HPDE6-E6E7 (cell line): ENCODE measurements at regions not wholly inside any gene's neighbourhood (a gene's known extent, or its start where the extent isn't known, plus 50 kb on each side); places are given as distances from the start of the nearest gene placed in this dataset.
"Not testable (repeated sequence)": the region's sequence is repeated elsewhere in the genome, so short reads cannot be mapped to it uniquely, and the experiment has no call there.

Source experiments
- DNase-seq: peaks from one replicate; pipeline ENCODE4 v3.0.0; 2011; ENCODE audit warnings: missing footprints; ENCODE audit errors: extremely low spot score

DNA sequence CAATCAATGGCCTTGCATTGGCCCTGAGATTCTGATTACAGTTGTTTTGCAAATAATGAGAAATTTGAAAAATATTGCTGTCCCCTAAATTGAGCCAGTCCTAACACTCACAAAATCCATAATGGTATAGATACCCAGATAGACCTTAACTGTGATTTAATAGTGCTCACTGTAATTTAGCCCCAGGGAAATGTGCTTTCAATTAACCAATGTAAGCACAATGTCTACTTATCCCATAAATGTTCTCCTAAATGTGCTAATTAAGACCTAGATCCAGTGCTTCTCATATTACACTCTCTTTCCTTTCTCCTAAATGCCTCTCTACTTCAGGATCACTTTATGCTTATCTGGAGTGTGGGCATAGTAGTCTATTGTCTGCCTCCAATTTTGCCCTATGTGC is 417.8 kb upstream of the CCL2 start:
- DNase-seq, result no peak

DNA sequence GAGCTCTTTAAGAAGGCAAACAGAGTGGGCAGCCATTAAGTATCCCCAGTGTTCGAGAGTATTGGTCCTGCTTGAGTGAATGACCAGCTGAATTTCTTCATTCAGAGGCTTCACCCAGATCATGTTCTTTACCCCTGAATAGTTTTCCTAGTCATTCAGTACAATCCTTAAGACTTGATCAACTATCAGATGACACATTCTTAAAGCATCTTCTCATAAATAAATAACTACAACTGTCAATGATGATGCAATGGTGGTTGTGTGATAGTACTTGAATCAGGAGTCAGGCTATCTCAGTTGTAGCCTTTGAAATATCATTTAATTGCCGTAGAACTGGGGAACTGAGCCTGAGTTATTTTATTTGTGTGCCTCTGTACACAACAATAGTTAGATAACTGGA is 416.8 kb upstream of the CCL2 start:
- DNase-seq, result no peak

DNA sequence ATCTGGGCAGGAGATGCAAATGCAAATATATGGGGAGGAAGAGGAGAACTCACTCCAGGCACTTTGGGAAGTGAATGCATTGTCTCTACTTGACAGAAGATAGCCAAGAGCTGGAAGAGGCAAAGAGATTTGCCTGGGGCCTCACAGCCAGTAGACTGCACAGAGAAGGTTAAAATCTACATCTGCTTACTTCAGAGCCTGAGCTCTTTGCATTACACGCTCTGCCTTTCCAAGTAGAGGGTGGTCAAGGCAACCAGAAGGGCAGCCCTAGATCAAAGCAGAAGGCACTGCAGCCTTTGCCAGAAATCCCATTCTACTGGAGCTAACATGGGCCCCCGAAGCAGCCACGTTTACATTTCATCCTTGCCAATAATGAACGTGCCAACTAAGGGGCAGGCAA is 407.2 kb upstream of the CCL2 start:
- DNase-seq, result no peak

DNA sequence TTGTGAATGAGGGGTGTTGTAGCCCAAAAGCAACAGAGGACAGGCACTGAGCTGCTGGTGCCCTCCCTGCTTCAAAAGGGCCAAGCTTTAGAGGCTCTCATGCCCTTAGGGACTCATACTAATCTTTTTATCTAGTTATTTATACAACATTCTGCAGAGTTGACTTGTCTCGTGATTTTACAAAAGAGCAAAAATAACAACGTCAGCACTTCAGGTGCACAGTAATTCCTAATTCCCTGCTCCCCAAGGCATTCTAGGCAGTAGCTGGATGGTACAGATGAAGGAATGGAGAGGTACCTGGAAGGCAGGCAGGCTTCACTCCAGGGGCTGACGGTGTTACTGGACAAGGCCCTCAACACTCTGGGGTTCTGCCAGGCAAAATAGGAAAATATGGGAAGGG is 406.7 kb upstream of the CCL2 start:
- no peak for DNase-seq

DNA sequence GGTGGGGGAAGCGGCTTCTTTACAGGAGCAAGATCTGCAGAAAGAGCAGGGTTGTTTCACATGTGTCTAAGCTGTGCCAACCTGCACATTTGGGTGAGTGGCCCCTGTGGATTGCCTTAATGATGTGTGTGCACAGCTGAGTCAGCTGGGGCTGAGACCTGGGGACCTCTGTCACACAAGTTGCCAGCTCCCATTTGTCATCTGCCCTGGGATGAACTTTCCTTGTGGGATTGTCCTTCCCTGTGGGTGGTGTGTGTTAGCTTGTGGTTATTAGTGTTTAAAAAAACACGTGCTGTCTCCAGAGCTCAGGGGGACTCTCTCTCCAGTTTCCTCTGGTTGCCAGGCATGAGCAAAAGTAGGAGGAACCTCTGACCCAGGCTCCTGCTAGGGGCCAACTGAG is 400.5 kb upstream of the CCL2 start:
- DNase-seq, result no peak

DNA sequence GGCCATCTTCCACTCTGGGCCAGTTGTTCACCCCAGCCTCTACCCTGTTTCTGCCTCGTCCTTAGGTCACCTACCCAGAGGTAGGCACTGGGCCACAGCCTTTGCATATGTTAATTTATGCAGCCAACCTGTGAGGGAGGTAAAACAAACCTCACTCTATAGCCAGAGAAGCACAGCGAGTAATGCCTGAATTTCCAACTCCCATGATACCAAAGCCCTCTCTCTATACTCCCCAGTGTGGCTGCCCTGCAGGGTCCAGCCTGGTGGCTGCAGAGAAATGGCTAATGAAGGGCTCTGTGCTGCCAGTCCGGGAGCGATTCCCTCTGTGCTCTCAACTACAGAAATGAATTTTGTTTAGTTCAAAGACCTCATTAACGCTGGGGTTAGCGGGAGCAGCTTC is 397.0 kb upstream of the CCL2 start:
- no peak for DNase-seq

DNA sequence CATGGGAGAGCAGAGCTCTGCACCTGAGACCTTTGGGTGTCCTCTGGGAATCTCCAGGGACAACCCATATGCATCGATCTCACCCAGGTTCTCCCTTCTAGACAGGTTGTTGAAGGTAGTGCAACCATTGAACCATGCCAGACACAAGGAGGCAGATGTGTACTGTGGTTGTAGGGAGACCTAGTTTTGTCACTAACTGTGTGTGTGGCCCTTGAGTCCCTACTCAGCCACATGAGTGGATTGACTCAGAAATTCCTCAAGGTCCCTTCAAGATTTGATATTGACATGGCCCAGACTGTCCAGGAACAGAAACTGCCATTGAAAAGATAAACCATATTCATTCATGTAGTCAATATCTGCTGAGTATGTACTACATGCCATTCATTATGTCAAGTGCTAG is 396.4 kb upstream of the CCL2 start:
- DNase-seq, result no peak

DNA sequence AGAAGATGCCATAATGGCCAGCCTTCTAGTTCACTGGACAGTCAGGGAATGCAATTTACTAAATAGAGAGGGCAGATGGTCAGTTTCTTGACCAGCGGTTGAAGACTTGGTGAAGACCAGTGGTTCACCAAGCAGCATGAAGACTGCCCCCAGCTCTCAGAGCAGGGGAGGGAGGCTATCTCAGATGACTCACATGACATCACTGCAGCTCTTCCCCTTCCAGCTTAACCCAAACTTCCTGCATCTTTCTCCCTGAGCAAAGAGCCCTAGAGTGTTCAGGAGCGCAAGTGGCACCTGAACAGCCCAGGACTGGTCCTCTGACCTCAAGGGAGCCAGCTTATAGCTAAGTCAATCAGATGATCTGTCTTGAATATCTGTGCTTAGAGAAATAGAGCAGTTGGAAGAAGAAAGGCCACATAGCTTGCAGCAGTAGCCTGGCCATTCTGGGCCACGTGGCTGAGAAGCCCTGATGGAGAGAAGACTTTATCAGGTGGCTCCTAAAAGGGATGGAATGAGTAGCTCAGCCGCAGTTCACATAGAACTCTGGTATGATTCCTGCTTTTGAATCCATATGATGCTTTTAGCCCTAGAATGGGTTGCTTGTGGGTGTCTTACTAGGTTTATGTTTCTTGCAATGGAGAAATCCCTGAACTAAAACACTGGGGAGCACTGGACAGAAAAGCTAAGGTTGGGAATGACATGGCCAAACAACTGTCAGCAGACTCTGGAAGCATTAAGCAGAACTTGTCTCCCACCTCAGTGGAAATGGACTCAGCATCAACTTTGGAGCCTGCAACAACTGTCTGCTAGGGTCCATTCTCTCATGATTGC is 392.1 kb upstream of the CCL2 start:
- no peak for DNase-seq

DNA sequence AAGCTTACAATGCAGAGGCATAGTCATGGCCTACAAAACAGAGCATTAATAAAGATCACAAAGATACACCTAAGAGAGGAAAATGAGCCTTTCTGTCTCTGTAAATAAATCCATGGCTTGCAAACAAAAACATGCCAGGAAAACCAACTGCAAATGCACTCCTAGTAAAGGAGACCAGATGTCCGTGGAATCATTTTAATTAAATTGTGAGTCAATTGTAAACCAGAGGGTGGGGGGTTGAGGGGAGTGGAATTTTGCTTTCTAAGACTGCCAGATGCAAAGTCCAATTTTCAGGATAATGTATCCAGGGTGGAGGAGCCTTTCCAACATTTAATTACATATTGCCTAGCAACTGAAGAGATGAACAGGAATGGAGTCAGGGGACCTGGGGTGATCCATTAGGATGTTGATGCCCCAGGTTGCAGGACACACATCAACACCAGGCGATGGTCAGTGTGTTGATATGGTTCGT is 390.3 kb upstream of the CCL2 start:
- DNase-seq, result no peak

DNA sequence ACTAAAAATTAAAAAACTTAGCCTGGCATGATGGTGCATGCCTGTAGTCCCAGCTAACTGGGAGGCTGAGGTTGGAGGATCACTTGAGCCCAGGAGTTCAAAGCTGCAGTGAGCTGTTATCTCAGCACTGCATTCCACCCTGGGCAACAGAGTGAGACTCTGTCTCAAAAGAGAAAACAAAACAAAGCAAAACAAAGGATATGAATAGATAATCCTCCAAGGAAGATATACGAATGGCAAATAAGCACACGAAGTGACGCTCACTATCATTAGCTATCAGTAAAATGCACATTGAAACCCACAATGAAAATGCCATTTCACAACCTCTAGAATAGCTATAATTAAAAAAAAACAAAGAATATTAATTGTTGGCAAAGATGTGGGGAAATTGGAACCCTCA is 386.2 kb upstream of the CCL2 start:
- no peak for DNase-seq

DNA sequence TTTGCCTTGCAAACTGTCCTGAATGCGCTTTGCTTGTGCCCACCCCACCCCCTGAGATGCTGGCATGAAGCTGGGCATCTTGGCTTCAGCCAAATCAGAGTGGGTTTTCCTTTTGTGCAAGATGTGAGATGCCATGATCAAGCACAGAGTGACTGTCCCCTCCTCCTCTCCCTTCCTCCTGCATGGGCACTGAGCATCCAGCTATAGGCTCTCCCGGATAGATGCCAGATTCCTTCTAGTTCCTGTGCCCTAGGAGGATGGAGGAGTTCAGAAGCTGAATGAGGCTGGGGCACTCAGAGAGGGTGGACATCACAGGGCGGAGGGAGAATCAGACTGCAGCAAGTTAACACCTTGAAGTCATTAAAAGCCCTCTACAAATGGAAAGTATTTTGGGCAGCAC is 384.1 kb upstream of the CCL2 start:
- no peak for DNase-seq

DNA sequence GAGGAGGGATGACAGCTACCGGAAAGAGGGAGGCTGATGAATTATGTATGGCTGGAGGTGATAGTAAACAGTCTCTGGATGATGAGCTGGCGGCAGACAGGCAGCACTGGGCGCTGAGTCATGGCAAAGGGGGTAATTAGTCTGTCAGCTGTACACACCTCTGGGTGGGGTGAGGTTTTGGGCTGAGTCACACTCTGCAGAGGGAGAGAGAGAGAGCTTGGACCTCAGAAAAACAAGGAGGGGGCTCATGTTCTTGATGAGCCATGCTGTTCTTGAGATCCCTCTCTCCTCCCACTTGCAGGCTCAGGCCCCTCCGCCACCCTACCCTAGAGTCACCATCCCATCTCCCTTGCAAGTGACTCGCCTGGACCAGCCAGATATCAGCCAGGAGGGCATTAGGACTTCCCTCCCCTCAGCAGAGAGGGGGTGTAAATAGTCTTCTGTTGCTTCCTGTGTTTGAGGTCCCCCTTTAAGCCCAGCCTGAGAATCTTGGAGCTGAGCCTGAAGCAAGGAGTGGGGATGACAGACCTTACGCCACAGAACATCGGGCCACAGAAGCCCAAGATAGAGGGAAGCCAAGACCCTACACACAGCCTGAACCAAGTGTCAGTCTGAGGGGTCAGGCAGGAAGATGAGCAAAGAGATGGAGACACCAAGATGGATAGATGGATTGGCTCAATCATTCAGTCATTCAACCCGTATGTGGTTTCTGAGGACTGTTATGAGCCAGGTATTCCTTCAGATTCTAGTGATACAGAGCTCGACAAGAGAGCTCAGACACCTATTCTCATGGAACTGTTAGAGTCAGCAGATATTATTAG is 383.2 kb upstream of the CCL2 start:
- no peak for DNase-seq

DNA sequence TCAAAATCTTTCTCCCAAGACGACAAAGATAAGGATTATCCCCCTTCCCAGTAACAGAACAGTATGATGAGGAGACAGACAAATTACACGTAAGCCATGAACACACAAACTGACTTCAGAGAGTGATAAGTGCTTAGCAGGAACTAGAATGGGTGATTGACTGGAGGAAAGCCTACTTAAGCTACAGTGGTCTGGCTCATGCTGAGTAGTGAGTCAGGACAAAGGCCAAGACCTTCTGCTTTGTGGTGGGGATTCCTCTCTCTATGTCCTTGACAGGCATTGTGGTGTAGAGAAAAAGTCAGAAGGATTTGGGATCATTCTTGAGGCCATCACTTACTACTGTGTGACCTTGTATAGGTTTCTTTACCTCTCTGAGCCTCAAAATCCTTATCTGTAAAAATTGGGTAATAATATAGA is 381.9 kb upstream of the CCL2 start:
- no peak for DNase-seq

DNA sequence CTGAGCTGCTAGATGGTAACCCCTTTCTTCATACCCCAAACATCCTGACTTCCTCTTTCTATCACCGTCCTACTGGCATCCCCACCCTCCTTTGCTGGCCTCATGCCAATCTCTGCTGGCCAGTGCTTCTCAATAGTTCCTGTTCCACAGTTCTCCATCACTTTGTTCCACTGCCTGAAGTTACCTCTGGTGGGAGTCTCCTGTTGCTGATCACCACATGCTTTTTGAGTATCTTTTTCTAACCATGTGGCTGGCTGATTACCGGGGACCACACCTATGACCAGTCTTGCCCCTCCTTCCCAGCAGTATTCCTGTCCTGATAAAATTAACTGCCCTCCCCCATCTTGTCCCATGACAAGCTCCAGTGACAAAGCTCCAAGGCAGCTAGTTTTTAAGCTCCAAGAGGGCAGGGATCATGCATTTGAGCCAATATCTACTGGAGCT is 380.4 kb upstream of the CCL2 start:
- DNase-seq, result no peak

DNA sequence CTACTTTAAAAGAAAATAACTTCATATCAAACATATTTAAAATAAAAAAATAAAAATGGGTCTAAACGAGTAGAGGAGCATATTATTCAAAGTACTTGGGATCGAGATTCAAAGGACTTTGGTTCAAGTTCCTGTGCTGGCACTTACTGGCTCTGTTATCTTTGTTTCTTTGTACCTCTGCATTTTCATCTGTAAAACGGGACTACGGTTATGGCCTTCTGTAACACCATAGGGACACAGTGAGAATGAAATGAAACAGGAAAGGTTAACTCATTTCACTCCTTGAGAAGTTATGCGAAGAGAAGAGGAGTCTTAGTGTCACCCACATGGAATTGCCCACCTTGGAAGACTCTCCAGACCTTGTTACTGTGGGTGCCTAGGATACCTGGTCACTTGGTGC is 379.1 kb upstream of the CCL2 start:
- no peak for DNase-seq

DNA sequence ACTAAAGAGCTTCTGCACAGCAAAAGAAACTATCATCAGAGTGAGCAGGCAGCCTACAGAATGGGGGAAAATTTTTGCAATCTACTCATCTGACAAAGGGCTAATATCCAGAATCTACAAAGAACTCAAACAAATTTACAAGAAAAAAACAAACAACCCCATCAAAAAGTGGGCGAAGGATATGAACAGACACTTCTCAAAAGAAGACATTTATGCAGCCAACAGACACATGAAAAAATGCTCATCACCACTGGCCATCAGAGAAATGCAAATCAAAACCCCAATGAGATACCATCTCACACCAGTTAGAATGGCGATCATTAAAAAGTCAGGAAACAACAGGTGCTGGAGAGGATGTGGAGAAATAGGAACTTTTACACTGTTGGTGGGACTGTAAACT is 372.8 kb upstream of the CCL2 start:
- not testable (repeated sequence) for DNase-seq

DNA sequence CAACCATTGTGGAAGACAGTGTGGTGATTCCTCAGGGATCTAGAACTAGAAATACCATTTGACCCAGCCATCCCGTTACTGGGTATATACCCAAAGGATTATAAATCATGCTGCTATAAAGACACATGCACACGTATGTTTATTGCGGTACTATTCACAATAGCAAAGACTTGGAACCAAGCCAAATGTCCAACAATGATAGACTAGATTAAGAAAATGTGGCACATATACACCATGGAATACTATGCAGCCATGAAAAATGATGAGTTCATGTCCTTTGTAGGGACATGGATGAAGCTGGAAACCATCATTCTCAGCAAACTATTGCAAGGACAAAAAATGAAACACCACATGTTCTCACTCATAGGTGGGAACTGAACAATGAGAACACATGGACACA is 372.4 kb upstream of the CCL2 start:
- DNase-seq, result not testable (repeated sequence)

DNA sequence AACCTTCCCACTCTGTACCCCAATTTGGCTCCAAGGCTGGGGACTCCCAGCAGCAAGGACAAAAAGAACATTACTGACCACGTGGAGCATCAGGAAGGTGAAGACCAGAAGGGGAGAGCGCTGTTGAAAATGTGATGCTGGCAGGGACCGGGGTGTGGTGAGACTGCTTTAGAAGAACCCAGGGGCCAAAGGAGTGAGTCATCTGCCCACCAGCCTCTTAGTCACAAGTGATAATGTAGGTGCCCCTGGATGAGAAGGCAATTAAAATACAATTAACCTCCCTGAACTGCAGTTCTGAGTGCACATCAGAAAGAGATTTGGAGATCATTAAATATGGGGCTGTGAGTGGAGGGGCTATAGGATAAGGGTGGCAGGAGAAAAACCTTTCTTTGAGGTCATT is 366.6 kb upstream of the CCL2 start:
- DNase-seq, result no peak

DNA sequence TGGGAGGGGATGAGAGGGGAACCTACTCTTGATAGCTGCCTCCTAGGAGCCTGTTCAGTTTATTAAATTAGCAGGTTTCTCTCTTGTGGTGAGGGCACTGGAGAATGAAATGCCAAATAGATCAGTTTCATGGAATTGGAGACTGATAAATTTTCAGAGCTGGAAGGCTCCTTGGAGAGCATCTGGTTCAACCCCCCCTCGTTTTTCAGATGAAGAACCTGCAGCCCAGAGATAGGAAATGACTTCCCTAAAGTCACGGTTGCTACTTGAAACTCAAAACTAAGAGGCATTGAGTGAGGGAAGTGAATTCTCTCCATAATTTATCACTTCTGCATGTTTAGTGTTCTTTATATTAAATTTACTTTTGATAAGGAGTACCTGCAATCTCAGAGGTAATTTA is 366.0 kb upstream of the CCL2 start:
- DNase-seq, result no peak

DNA sequence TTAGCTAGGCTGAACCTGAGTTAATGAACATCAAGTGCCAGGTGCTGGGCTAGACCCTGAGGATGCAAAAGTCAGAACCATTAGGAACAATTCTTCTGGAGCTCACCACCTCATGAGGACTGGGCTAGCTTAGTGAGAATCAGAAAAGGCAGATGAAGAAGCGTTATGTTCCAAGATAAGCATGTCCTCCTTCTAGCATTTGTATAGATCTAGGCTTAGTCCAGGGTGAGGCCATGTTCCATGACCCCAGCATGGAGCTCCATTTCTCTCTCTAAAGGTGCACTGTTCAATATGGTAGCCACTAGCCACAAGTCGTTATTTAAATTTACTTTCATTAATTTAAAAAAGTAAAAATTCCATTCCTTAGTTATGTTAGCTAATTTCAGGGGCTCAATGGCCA is 365.3 kb upstream of the CCL2 start:
- DNase-seq, result no peak

DNA sequence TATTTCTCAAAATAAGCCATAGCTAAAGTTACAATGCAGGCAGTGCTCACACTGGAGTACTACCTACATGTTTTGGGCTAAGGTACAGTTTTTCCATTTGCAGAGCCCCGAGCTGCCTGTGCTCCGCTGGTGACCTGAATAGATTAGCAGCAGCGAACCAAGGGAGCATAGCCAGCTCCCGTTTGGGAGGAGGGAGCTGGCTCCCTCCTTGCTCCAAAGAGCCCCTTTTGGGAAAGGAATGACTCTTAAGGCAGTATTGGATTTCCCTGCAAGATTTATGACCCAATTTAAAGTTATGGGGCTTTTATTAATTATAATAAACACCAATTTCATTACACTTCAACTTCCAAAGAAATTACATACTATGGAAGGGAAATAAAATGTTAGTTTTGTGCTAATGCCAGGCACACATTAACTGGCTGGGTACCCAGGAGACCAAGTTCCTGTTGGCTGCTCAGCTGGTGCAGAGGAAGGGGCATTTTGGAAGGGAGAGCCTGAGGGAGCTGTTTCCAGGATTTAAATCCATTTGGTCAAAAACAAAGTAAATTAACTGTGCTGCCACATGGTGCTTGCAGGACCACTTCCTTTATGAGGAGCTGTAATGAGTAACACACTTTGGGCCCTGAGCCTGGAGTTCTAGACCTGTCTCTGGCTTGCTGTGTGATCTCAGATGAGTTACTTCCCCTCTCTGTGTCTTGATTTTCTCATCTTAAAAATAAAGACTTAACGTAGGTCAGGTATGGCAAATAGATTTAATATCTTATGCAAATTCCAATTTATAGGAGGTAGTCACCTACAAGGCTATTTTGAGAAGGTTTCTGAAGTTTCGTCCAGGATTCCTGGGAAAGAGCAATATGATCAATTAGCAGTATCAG is 362.1 kb upstream of the CCL2 start:
- no peak for DNase-seq

DNA sequence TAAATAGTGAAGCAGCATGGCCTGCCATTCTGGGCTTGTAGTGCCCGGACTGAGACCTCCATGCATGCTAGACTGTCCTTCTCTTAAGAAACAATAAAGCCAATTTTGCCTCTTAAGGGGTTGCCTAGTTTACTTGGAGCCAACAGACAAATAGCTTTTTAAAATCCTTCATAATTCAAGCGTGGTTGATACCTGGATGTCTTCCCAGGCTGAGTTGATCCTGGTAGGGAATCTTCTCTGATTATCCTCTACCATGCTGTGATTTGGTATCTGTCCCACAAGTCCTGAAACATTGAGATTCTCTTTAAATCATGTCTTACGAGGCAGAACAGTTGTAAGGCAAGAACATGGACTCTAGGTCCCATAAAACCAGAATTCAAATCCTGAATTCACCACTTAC is 359.6 kb upstream of the CCL2 start:
- DNase-seq, result no peak
